Activated CD8-positive, alpha-beta memory T cell treated with anti-CD3 and anti-CD28 coated beads for 48 hours (primary cell): ENCODE measurements at regions not wholly inside any gene's neighbourhood (a gene's known extent, or its start where the extent isn't known, plus 50 kb on each side); places are given as distances from the start of the nearest gene placed in this dataset.

Experiments
- DNase-seq, 3 experiments: peaks; one replicate each; pipeline ENCODE4 v3.0.0-alpha.2; 2020; ENCODE audit warnings: low read depth in 2 of 3, low spot score in 2 of 3

GRCh38 chr2:71876542-71877451 lies 270.9 kb downstream of the CYP26B1 start:
- DNase-seq: no peak

GRCh38 chr2:71872466-71873051 lies 275.1 kb downstream of the CYP26B1 start:
- DNase-seq: no peak

- DNase-seq: no peak
Measured at GRCh38 chr2:71865391-71865965, 282.2 kb downstream of the CYP26B1 start.

GRCh38 chr2:71864085-71864484 lies 283.6 kb downstream of the CYP26B1 start:
- no peak for DNase-seq

GRCh38 chr2:71863396-71863795 lies 284.3 kb downstream of the CYP26B1 start:
- DNase-seq: no peak

GRCh38 chr2:71862921-71863320 lies 284.7 kb downstream of the CYP26B1 start:
- no peak for DNase-seq

GRCh38 chr2:71861186-71862160 lies 286.2 kb downstream of the CYP26B1 start:
- DNase-seq: no peak

GRCh38 chr2:71860381-71860926 lies 287.2 kb downstream of the CYP26B1 start:
- no peak for DNase-seq

- DNase-seq: no peak
Measured at GRCh38 chr2:71859211-71859847, 288.3 kb downstream of the CYP26B1 start.

GRCh38 chr2:71858071-71858470 lies 289.6 kb downstream of the CYP26B1 start:
- no peak for DNase-seq

GRCh38 chr2:71857636-71858035 lies 290.0 kb downstream of the CYP26B1 start:
- no peak for DNase-seq

GRCh38 chr2:71856773-71857525 lies 290.7 kb downstream of the CYP26B1 start:
- no peak for DNase-seq

GRCh38 chr2:71853858-71854257 lies 293.8 kb downstream of the CYP26B1 start:
- no peak for DNase-seq

- no peak for DNase-seq
Measured at GRCh38 chr2:71852141-71852711, 295.4 kb downstream of the CYP26B1 start.

- no peak for DNase-seq
Measured at GRCh38 chr2:71851094-71851750, 296.4 kb downstream of the CYP26B1 start.

GRCh38 chr2:71850306-71850801 lies 297.3 kb downstream of the CYP26B1 start:
- DNase-seq: no peak

GRCh38 chr2:71849607-71850305 lies 297.9 kb downstream of the CYP26B1 start:
- DNase-seq: no peak

GRCh38 chr2:71849111-71849510 lies 298.6 kb downstream of the CYP26B1 start:
- DNase-seq: no peak
